Stomach (tissue), 8 donors: ENCODE measurements at regions not wholly inside any gene's neighbourhood (a gene's known extent, or its start where the extent isn't known, plus 50 kb on each side); places are given as distances from the start of the nearest gene placed in this dataset.

Experiments
- DNase-seq, 2 donors: peaks; one replicate each; pipeline versions ENCODE4 v3.0.0 to v3.0.0-alpha.2; 2013 to 2019
- H3K27ac ChIP-seq, 5 donors: fragments of 200-600 bp in 4 of 5; sonication (generic) in 4 of 5; one replicate each; pipeline ENCODE4 v1.5.1; 2013 to 2019; ENCODE audit warnings: mild to moderate bottlenecking in 1 of 5, moderate library complexity in 1 of 5
- H3K27me3 ChIP-seq, 3 donors: fragments of 200-600 bp; sonication (generic); one replicate each; pipeline ENCODE4 v1.5.1; 2017 to 2019; ENCODE audit warnings: mixed run types in 1 of 3
- H3K36me3 ChIP-seq, 4 donors: fragments of 200-600 bp; sonication (generic); 1 replicate in 3 of 4; 2 replicates in 1 of 4; pipeline ENCODE4 v1.5.1; 2016 to 2019
- H3K4me1 ChIP-seq, 4 donors: fragments of 200-600 bp; sonication (generic); one replicate each; pipeline ENCODE4 v1.5.1; 2016 to 2019
- H3K4me3 ChIP-seq, 4 donors: fragments of 200-600 bp; sonication (generic) in 3 of 4; one replicate each; pipeline ENCODE4 v1.5.1; 2016 to 2019; ENCODE audit warnings: mild to moderate bottlenecking in 1 of 4
- H3K9me3 ChIP-seq, 4 donors: fragments of 200-600 bp; sonication (generic); one replicate each; pipeline ENCODE4 v1.5.1; 2016 to 2019
- EP300 ChIP-seq: sonication (generic); formaldehyde crosslinking; IDR thresholded peaks from one replicate; pipeline ENCODE4 v1.6.1; 2017; ENCODE audit warnings: antibody characterized with exemption
- POLR2A ChIP-seq, 4 donors: fragments of 450-650 bp; IDR thresholded peaks; one replicate each; pipeline ENCODE4 v1.6.1; 2016; ENCODE audit warnings: antibody characterized with exemption in 4 of 4, control low read depth in 2 of 4, mild to moderate bottlenecking in 1 of 4, moderate library complexity in 1 of 4
- POLR2AphosphoS5 ChIP-seq, 3 donors: sonication (generic); formaldehyde crosslinking; IDR thresholded peaks; one replicate each; pipeline ENCODE4 v1.6.1; 2016; ENCODE audit warnings: antibody characterized with exemption in 3 of 3
- WGBS, 5 donors: extraction: QIAGEN DNeasy Blood & Tissue Kit in 3 of 5; methylation state at CpG; one replicate each; pipeline versions ENCODE4 v1.1.5 to v1.1.7; 2013 to 2018; 5-methylcytosine and 5-hydroxymethylcytosine counted together
- intact Hi-C: fragments of 100-400 bp; cut with DNase I; formaldehyde crosslinking; loops from one replicate; pipeline ENCODE4 v1.15.1; 2023; ENCODE audit warnings: low total_unique reads
- TF ChIP-seq, protein P1 (sequence below), 7 experiments: fragments of 450-650 bp in 4 of 7; fragments of 200-600 bp in 3 of 7; sonication (generic) in 3 of 7; IDR thresholded peaks; one replicate each; pipeline ENCODE4 v1.5.1; 2016 to 2019; ENCODE audit warnings: antibody characterized with exemption in 7 of 7, control low read depth in 2 of 7, mild to moderate bottlenecking in 1 of 7
- donor health status: healthy with polysubstance abuse.
- donor health status: Bipolar disorder and iron deficiency.
- donor health status: healthy.

DNA sequence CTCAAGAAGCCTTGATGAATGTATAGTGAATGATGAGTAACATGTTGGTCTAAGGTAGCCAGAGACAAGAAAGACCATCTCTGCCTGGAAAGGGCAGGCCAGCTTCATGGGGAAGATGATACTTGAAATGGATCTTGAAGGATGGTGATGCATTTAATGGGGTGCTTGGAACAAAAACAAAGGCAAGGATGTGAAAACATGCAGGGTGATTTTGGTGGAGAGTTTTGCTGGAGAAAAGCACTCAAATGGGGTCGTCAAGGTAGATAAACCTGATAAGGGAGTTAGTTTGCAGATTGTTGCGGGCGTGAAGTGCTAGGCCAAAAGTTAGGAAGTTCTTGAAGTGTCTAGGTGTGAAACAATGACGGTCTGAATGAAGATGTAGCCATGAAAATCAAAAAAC, 205.4 kb downstream of the HLX start:
- WGBS, 5 donors, result 74 to 83% (median 80%) methylated on average over 4 of the region's 4 CpGs
- no peak for DNase-seq
- H3K9me3 ChIP-seq, result no peaks in the 10 kb centered on the region
- no peaks in the 10 kb centered on the region for H3K27me3 ChIP-seq
- intact Hi-C loops, result no loop called here
- H3K27ac ChIP-seq, result no peak overlapping the region
- H3K4me1 ChIP-seq, result no peaks in the 10 kb centered on the region
- H3K4me3 ChIP-seq, result no peak overlapping the region
- TF ChIP-seq, protein P1, sequence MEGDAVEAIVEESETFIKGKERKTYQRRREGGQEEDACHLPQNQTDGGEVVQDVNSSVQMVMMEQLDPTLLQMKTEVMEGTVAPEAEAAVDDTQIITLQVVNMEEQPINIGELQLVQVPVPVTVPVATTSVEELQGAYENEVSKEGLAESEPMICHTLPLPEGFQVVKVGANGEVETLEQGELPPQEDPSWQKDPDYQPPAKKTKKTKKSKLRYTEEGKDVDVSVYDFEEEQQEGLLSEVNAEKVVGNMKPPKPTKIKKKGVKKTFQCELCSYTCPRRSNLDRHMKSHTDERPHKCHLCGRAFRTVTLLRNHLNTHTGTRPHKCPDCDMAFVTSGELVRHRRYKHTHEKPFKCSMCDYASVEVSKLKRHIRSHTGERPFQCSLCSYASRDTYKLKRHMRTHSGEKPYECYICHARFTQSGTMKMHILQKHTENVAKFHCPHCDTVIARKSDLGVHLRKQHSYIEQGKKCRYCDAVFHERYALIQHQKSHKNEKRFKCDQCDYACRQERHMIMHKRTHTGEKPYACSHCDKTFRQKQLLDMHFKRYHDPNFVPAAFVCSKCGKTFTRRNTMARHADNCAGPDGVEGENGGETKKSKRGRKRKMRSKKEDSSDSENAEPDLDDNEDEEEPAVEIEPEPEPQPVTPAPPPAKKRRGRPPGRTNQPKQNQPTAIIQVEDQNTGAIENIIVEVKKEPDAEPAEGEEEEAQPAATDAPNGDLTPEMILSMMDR (IDR thresholded peaks at IDR 0.05), result no peak
- TF ChIP-seq POLR2AphosphoS5 (IDR thresholded peaks at IDR 0.05) (no peak), POLR2A (IDR thresholded peaks at IDR 0.05) (no peak), EP300 (no peak)
- no peaks in the 10 kb centered on the region for H3K36me3 ChIP-seq

DNA sequence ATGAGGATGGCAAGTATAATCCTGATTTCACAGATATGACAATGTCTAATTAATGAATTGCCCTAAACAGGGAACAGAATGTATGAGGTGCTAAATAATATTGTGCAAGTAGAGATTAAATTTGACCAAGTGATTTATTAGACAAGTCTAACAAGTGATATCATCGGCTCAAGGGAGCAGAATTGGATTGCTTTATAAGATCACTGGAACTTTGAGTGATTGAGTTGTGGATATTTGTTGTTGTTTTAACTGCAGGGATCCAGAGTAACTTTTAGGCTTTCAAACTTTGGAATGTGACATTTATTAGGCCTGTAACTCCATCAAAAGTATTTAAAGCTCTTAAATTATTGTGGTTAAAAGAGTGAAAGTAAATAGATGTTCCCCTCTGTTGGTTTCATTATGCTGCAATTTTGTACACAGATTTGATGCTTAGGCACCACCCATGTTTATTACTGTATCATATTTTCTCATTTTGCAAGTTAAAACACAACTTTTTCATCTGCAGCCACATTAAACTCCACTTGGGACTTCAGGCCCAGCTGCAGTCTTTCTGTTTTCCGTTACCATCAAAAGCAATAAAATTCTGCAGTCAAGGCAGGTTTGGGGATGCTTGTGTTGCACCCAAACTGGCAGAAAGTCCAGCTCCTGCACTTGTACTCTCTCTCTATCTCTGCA, 206.6 kb downstream of the HLX start:
- WGBS, 5 donors, result 71 to 76% (median 73%) methylated on average over 2 of the region's 2 CpGs
- H3K27me3 ChIP-seq, result no peaks in the 10 kb centered on the region
- TF ChIP-seq, protein P1 (IDR thresholded peaks at IDR 0.05), result no peak
- TF ChIP-seq EP300, result no peak
- no peak for TF ChIP-seq POLR2A (IDR thresholded peaks at IDR 0.05)
- no peak for TF ChIP-seq POLR2AphosphoS5 (IDR thresholded peaks at IDR 0.05)
- H3K27ac ChIP-seq, result no peak overlapping the region
- no peaks in the 10 kb centered on the region for H3K4me1 ChIP-seq
- no peak overlapping the region for H3K4me3 ChIP-seq
- no peak for DNase-seq
- no peaks in the 10 kb centered on the region for H3K9me3 ChIP-seq
- intact Hi-C loops, result no loop called here
- no peaks in the 10 kb centered on the region for H3K36me3 ChIP-seq

DNA sequence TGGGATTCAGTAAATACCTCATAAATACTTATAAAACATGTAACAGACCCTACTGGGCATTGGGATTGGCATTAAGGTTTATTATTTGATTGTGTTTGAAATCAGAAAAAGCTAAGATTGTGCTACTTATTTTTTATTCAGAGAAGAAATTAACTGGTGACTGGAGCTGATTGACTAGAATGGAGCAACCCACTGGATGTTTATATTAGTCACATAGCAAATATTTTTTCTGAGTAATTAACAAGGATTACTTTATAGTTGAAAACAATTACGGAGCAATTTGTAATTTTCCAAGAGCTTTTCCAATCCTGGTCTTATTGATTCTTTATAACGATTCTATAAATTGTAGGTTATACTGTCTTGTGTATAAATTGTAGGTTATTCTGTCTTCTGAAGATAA, 208.7 kb downstream of the HLX start:
- intact Hi-C loops, result no loop called here
- WGBS, 5 donors, result 24 to 55% (median 52%) methylated on average over 2 of the region's 2 CpGs
- no peak for TF ChIP-seq EP300
- TF ChIP-seq POLR2A (IDR thresholded peaks at IDR 0.05), result no peak
- no peak for TF ChIP-seq POLR2AphosphoS5 (IDR thresholded peaks at IDR 0.05)
- TF ChIP-seq, protein P1 (IDR thresholded peaks at IDR 0.05), result no peak

DNA sequence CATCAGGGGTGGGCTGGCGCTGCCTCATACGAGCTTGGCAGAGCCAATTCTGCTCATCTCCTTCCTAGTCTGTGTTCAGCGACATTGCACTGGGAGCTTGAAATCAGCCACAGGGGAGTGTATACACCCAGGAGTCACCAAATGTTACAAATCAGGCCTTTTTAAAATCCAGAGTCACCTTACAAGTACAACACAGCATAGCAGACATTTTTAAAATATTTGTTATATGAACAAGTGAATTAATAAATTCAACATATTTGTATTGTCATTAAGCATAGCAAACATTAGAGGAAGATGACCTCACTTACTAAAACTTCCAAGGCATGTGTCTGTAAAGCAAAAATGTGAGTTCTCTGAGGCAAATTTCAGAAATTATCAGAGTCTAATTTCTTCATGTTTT, 210.0 kb downstream of the HLX start:
- TF ChIP-seq EP300 (no peak), POLR2AphosphoS5 (IDR thresholded peaks at IDR 0.05) (no peak), POLR2A (IDR thresholded peaks at IDR 0.05) (no peak)
- TF ChIP-seq, protein P1 (IDR thresholded peaks at IDR 0.05), result no peak
- H3K4me3 ChIP-seq, result no peak overlapping the region
- intact Hi-C loops, result no loop called here
- H3K9me3 ChIP-seq, result no peaks in the 10 kb centered on the region
- no peaks in the 10 kb centered on the region for H3K27me3 ChIP-seq
- H3K36me3 ChIP-seq, result no peaks in the 10 kb centered on the region
- WGBS, 5 donors, result 84 to 95% (median 90%) methylated on average over 3 of the region's 3 CpGs
- H3K4me1 ChIP-seq, result no peaks in the 10 kb centered on the region
- H3K27ac ChIP-seq, result no peak overlapping the region
- DNase-seq, result no peak

More for the DNA sequence above, 208.7 kb downstream of the HLX start:
- Histone ChIP-seq H3K27ac (no peak overlapping the region), H3K36me3 (no peaks in the 10 kb centered on the region), H3K9me3 (no peaks in the 10 kb centered on the region), H3K27me3 (no peaks in the 10 kb centered on the region), H3K4me3 (no peak overlapping the region), H3K4me1 (no peaks in the 10 kb centered on the region)
- DNase-seq, result no peak
